ENCODE measurements at regions not wholly inside any gene's neighbourhood (a gene's known extent, or its start where the extent isn't known, plus 50 kb on each side); places are given as distances from the start of the nearest gene placed in this dataset.

DNA sequence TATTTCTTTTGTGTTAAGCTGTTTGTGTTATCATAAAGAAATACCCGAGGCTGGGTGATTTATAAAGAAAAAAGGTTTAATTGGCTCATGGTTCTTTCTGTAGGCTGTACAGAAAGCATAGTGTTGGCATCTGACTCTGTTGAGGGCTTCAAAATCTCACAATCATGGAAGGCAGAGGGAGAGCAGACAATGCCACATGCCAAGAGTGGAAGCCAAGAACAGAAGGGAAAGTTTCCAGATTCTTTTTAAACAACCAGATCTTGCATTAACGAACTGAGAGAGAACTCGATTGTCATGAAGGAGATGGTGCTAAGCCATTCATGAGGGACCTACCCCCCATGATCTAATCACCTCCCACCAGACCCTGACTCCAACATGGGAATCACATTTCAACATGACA lies 290.1 kb downstream of the BMP2 start:
- intact Hi-C loops (cut with micrococcal nuclease): no loop called here

DNA sequence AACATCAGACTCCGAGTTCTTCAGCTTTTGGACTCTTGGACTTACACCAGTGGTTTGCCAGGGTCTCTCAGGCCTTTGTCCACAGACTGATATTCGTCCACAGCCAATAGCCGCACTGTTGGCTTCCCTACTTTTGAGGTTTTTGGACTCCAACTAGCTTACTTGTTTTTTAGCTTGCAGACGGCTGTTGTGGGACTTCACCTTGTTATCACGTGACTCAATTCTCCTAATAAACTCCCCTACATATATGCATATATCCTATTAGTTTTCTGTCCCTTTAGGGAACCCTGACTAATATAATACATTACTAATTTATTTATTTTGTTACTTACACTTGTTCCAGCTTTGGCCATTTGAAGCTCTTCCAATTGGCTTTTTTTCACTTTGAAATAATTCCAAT lies 311.3 kb downstream of the BMP2 start:
- intact Hi-C loops (cut with micrococcal nuclease): no loop called here

DNA sequence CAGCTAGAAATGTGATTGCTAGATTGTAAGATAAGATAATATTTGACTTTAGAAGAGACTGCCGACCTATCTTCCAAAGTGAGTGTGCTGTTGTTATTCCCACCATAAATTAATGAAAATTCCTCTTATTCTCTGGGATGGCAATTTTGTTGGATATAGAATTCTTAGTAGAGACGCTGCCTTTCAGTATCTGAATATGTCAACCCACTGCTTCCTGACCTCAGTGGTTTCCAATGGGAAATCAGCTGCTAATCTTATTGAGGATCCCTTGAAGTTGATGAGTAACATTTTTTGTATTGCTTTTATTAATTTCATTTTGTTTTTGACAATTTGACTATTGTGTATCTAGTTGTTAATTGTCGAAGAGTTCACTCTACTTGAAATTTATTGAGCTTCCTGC lies 313.0 kb downstream of the BMP2 start:
- intact Hi-C loops (cut with micrococcal nuclease): no loop called here

DNA sequence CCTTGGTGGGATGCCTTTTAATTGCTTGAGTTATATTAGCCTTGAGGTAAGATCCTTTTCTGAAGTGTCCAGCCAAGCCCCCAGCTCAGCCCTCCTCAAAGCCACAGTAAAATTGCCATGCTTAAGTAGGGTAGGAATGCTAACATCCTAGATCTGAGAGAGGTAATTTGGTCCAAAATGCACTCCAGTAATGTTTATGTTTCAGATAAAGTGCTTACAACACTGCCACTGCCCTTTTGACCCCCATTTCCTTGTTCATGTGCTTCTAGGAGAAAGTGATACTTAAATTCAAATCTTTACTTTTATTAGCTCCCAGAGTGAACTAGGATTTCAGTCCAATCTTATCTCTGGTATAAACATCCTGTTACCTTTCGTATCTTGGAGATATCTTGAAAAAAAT lies 318.0 kb downstream of the BMP2 start:
- intact Hi-C loops (cut with micrococcal nuclease): no loop called here

DNA sequence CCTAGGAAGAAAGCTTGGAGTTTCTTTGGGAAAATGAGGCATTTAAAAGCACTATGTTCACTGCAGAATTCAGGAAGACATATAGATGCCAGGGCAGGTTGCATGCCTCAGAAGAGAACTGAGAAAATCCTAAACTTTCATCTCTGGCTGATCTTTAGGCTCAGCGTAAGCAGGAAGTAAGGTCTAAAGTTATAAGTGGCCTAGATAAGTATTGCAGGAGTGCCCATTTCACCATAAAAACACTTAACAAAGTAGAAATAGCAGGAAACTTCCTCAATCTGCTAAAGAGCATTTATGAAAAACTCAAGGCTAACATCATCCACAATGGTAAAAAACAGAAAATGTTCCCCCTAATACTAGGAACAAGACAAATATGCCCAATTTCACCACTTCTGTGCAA lies 320.3 kb downstream of the BMP2 start:
- intact Hi-C loops (cut with micrococcal nuclease): no loop called here

DNA sequence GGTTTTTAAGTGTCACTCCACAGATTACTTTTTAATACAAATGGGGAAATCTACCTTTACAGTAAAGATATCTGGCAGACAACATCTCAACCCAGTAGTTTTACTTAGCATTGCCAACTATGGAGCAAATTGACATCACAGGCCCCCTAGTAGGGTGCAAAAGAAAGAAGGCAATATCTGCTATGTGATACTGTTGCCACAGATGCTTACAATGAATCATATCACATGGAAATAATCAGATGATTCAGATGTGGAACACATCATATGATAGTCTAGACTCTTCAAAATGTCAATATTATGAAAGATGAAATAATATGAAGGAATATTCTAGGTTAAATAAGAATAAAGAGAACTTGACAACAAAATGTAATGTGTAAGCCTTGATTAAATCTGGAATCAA lies 322.5 kb downstream of the BMP2 start:
- intact Hi-C loops (cut with micrococcal nuclease): loop anchor here (5.0 kb wide), 1 partner anchor 323 kb away; the partner anchor contains the start of gene BMP2

DNA sequence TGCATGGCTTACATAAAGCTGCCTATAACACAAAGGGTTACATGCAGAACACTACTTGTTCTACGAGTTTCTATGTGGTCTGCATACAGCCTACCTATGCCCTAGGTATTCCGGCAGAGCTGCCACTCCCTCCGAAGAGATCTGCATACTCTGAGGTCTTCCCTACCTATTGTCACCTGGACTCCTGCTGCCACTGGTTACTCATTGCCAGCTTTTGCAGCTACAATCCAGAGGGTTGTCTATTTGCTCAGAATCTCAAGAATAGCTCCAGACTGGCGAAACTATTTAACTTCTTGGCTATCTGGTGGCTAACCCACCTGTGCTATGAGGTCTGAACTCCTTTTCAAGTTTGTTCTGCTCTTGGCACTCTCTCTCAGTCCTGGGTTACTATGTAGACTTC lies 323.3 kb downstream of the BMP2 start:
- intact Hi-C loops (cut with micrococcal nuclease): loop anchor here (5.0 kb wide), 1 partner anchor 324 kb away; the partner anchor contains the start of gene BMP2

DNA sequence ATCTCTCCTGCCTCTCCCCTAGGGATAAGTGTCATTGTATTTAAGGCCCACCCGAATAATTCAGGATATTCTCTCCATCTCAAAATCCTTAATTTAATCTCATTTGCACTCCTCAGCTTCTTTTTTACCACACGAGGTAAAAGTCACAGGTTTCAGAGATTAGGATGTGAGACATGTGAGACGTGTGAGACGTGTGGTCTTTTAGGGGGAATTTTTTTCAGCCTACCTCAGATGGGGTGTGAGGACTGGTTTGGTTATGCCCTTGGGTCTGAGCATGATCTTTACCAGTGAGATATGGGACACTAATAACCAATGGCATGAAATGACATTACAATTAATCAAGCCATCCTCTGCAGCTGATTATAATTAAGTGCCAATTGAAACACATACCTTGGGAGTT lies 324.2 kb downstream of the BMP2 start:
- intact Hi-C loops (cut with micrococcal nuclease): loop anchor here (5.0 kb wide), 1 partner anchor 324 kb away; the partner anchor contains the start of gene BMP2

DNA sequence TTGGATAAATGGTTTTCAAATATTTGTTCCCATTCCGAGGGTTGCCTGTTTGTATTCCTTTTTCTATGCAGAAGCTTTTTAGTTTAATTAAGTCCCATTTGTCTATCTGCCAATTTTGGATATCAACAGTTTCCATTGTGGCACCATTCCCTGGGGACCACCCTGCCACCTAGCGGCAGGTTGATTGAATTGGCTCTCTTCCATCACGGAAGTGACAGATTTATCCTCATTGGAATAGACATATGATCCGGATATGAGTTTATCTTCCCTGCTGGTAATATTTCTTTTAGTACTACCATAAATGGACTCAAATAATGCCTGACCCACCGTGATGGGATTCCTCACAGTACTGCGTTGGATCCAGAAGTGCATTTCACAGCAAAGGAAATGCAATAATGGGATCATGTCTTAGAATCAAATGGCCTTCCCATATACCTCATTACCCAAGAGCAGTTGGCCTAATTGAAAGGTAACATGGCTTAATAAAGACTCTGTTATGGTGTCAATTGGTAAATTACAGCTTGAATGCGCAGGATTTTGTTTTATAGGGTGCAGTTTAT lies 327.0 kb downstream of the BMP2 start:
- intact Hi-C loops (cut with micrococcal nuclease): loop anchor here (5.0 kb wide), 1 partner anchor 327 kb away; the partner anchor contains the start of gene BMP2

DNA sequence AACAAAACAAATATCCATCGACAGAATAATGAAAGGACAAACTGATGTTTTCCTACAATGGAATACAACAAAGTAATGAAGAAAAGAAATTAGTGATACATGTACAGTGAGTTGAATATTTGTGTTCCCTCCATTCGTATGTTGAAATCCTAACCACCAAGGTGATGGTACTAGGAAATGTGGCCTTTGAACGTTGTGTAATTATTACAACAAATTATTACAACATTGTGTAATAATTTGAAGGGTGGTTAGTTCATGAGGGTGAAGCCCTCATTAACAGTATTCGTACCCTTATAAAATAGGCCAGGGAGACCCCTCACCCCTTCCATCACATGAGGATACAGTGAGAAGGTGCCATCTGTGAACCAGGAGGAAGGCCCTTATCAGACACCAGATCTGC lies 339.4 kb downstream of the BMP2 start:
- intact Hi-C loops (cut with micrococcal nuclease): no loop called here

DNA sequence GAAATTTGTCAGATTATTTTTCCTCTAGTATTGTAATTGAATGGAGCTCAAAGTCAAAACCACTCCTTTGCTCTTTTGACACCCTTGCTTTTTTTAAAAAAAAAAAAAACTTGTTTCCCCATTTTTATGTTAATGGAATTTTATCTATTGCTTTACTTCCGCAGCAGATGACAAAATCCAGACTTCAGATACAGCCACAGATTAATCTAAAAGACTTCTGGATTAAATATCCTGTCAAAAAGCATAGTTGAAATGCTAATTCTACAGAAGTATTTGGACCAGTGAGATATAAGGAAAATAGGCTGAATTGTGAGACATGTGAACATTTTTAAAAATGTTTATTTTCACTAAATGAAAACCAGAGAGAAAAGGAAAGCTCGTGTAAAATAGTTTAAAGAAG lies 341.4 kb downstream of the BMP2 start:
- intact Hi-C loops (cut with micrococcal nuclease): no loop called here

DNA sequence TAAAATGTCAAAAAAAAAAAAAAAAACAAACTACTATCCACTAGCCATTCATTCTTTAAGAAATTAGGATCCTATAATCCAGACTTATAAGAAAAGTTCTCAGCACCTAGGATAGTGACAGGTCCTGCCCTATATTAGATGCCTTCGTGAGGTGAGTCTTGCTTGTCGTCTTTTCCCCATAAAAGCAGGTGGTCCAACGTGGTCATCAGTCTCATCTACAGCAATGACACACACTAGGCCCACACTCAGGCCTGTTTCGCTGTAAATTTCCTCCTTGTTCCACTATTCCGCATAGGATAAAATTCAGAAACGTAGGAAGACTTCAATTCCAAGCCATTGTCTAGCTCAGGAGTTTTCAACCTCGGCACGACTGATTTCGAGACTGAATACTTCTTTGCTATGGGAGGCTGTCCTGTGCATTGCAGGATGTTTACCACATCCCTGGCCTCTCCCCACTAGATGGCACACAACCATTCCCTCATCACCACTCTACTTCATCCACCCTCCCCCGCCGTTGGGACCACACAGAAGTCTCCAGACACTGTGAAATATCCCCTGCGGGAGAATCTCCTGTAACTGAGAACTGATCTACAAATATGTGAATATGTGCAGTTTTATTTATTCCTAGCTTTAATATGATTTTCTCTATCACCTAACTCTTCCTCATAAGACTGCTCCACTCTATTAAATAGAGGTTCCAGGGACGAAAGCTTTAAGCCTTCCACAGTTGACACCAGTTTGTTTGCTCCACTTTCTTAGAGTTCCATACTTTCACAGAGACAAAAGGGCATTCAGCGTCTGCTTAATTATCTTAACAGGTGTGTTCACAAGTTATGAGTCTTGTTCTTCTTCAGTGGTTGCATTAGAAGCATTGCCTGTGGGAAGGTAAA lies 346.3 kb downstream of the BMP2 start:
- intact Hi-C loops (cut with micrococcal nuclease): no loop called here

DNA sequence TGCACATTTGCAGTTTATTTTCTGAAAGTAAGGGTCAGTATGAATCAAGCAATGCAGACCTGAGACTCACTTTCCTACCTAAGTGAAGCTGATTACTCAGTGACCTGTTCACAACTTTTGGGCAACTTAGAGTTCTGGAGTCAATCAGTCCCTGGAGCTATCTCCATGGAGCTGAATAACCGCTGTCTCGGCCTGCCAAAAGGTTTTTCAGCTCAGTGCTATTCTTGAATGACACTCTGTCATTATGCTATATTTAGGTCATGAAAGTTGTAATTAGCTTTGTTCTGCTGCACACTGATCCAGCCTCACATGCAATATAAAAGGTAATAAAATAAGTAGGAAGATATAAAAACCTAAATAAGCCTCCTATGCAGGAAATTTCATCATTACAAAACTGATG lies 356.0 kb downstream of the BMP2 start:
- intact Hi-C loops (cut with micrococcal nuclease): no loop called here

DNA sequence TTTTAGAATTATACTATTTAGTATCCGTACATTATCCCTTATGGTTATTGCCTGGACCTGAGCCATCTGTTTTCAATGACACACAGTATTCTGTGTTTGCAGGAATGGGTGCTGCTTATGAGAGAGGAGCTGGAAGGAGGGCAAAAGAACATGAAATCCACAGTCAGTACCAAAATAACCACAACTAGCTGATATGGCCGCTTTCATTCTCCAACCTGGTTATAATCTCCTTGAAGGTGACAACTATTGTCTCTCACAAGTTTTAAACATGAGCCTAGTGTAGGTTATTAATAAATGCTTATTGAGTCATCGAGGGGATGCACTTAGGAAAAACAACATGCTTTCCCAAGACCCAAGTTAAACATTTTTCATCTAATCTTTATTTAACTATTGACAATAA lies 356.6 kb downstream of the BMP2 start:
- intact Hi-C loops (cut with micrococcal nuclease): no loop called here

DNA sequence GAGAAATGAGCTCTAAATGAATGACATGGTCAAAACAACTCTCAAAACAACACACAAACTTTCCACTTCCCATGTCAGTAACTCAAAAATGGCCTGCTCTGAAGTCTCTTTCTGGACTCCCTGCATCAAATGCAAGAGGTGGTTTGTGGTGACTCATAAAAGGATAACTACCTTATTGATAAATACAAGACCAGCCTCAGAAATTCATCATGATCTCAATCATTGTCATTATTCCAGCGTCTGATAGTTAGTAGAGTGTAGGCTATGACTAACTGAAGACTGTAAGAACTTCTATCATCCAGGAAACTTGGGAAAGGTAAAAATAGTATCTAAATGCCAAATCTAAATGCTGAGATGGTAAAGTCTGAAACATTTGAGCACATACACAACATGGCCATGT lies 369.4 kb downstream of the BMP2 start:
- intact Hi-C loops (cut with micrococcal nuclease): no loop called here

DNA sequence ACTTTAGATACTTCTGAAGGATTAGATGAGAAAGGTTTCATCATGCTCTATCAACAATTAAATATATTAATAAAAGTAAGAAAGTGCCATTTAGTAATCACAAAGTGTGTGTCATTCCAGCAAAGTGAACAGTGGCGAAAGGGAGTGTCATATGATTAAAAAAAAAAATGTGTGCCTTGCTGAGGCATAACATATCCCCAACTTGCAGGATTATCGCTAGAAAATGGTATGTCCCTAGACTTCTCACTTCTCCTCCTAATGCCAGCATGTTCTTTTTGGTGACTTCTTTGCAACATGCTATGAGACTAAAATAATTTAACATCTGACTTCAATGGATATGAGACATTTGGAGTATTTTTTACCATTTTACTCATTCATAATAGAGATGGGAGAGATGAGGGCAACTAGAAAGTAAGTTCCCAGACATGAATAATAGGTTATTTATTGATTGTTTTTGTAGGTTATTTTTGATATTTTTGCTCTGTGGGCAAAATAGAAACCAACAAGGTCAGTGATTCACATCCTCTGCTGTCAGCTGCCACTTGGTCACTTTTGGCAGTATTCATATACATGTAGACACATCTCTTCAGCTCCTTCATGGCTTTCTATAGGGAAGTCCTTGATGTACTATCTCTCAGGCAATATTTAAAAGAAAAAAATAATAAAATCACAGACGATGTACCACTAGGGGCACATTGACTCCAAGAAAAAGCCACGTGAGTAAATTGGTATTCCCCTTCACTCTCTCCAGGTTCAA lies 370.1 kb downstream of the BMP2 start:
- intact Hi-C loops (cut with micrococcal nuclease): no loop called here

DNA sequence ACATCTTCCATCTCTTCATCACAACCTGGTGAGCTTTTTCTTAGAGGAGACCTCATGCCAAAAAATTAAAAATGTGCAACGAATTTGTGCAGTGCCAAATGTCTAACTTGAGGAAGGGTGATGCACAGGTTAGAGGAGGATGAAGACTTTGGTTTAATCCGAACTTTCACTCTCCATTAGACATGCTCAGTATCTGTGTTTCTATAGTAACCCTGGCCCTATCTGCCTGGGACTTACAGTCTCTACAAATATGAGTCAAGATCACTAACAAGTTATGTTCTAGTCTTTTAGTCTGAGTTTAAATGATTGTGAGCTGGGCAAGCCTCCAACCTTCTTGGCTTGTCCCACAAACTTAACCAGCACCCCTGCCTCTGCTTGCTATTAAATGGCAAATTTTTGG lies 377.0 kb downstream of the BMP2 start:
- intact Hi-C loops (cut with micrococcal nuclease): no loop called here

DNA sequence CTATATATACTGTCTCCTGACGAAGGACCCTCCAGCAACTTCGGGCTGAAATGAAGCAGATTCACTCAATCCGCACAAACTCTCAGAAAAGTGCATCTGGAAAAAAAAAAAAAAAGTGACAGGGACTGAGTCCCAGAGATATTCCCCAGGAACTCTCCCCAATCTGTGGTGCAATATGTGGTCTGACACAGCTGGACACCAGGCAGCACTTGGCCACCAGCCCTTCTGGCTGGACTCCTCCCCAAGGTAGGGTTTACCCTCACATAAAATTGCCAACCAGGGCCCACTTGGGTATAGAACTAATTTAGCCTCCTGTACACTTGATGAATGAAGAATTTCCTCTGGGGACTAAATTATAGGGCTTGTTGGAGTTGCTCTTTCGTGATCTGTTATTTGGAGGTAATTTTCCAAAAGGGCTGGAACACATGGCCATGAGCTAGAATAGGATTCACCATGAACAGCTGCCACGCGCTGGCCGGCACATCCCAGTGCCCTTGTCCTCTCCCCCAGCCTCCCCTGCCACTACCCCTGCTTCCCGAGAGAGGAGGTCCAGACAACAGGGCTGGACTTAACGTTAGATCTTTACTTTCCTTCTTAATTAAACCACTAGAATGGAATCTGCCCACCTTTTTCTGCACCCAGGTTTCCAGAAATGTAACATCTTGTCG lies 379.2 kb downstream of the BMP2 start:
- intact Hi-C loops (cut with micrococcal nuclease): no loop called here

DNA sequence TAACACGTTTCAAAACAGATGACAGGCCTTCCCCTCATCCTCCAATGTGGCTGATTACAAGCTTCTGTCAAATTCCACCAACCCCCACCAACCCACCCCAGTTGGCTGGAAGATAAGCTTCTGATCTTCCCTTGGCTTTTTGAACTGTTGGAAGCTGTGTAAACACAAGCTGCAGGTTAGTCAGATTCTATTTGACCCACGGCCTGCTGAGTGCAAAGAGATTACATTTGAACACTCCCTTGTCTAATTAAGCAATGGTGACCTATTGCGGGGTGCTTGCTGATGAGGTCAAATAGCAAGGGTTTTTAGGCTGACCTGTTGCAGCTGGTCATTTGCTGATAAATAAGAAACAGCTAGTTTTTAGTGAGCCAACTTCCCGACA lies 379.7 kb downstream of the BMP2 start:
- intact Hi-C loops (cut with micrococcal nuclease): no loop called here

DNA sequence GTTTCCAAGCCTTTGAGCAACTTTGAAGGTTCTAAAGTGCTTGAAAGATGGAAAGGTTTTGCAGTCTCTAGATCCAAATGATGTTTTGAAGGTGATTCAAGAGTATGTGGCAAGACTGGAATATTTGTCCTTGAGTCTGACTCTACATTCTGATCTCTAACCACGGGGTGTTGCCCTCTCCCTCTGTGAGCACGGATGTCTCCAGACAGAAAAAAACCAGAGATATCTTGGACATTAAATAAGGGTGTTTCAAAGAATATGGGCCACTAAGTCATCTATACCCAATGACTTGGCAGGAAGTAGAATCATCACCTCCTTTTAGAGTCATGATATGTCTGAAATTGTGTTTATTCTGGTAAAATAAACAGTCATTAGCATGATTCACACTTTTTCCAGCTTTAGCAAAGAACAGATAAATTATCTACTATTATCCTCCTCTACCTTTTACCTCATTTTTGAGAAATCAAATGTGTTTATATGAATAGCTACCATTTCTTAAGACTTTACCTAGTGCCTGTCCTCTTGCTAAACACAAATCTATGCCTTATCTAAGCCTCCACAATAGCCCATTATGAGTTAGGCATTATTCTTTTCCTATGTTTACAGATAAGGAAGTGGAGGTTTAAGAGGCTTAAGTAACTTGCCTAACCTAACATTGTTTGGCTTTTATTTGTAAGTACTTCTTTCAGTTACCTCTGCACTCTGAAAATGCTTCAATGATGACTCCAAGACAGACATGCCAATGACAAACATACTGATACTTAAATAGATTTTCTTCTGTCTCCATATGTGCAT lies 384.4 kb downstream of the BMP2 start:
- intact Hi-C loops (cut with micrococcal nuclease): no loop called here

DNA sequence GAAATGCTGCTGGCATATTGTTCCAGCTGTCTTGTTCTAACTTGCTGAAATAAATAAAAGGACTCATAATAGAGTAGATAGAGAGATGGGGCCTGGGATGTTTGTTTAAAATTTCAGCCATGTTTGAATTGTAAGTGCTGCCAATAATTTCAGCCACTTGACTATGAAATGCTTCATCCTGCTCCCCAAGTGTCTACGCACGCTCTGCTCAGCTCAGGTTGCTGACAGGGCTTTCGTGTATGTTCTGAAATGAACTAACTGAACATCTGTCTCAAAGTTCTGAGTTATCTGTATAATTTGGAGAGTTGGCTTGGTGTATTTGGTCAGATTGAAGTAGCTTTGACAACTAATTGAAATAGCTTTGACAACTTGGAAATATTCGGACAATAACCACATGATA lies 387.8 kb downstream of the BMP2 start:
- intact Hi-C loops (cut with micrococcal nuclease): no loop called here

Measured in T-helper 2 cell treated with Interferon-gamma antibody and Interleukin-4, amounts not matched to agents 100 ng/mL and 5 ng/mL, for 36 hours (primary cell).